OCI-LY7 (cell line): ENCODE measurements at regions not wholly inside any gene's neighbourhood (a gene's known extent, or its start where the extent isn't known, plus 50 kb on each side); places are given as distances from the start of the nearest gene placed in this dataset.

Experiments
- BruUV-seq: library from RNA; stranded (reverse); fragments of 400-500 nt; replicated peaks from 2 replicates; lab custom pipeline; 2021; lab: Mats Ljungman, UMichigan
- CTCF ChIA-PET: fragments of 300-600 bp; sonication (Branson Sonifier 250); formaldehyde crosslinking; loops from one replicate; lab custom pipeline; 2022; ENCODE audit warnings: antibody characterized with exemption; ENCODE audit not compliant: unreplicated experiment; lab: Charles Lee
- POLR2A ChIA-PET: fragments of 300-600 bp; sonication (Branson Sonifier 250); formaldehyde crosslinking; loops from one replicate; lab custom pipeline; 2022; ENCODE audit warnings: antibody characterized with exemption; lab: Charles Lee
- DNase-seq: peaks from one replicate; pipeline ENCODE4 v3.0.0-alpha.2; 2015; ENCODE audit warnings: low spot score
- H2AFZ ChIP-seq: fragments of 200-600 bp; sonication (generic), shearing (Covaris generic); 2 replicates; pipeline ENCODE4 v1.6.1; 2014; ENCODE audit warnings: mild to moderate bottlenecking, antibody characterized with exemption, low read length, moderate library complexity
- H3K27ac ChIP-seq: fragments of 200-600 bp; sonication (generic); 2 replicates; pipeline ENCODE4 v1.5.1; 2014; ENCODE audit warnings: mixed run types, low read depth, mild to moderate bottlenecking, moderate library complexity, low read length, inconsistent platforms; ENCODE audit not compliant: poor library complexity, severe bottlenecking
- H3K36me3 ChIP-seq: fragments of 200-600 bp; sonication (generic); 2 replicates; pipeline ENCODE4 v1.6.1; 2014; ENCODE audit warnings: mild to moderate bottlenecking, antibody characterized with exemption, low read length, moderate library complexity, mixed read lengths; ENCODE audit not compliant: insufficient read depth
- H3K4me1 ChIP-seq: fragments of 200-600 bp; sonication (generic); 2 replicates; pipeline ENCODE4 v1.5.1; 2014; ENCODE audit warnings: mild to moderate bottlenecking, low read length; ENCODE audit not compliant: insufficient read depth, poor library complexity, severe bottlenecking
- H3K4me2 ChIP-seq: fragments of 200-600 bp; sonication (generic); 2 replicates; pipeline ENCODE4 v1.6.1; 2014; ENCODE audit warnings: mild to moderate bottlenecking, low read length
- H3K4me3 ChIP-seq: fragments of 200-600 bp; sonication (generic); 2 replicates; pipeline ENCODE4 v1.5.1; 2014; ENCODE audit warnings: mild to moderate bottlenecking, low read depth, low read length; ENCODE audit not compliant: poor library complexity, severe bottlenecking
- H3K79me2 ChIP-seq: fragments of 200-600 bp; sonication (generic); 2 replicates; pipeline ENCODE4 v1.6.1; 2016; ENCODE audit warnings: low read depth, mild to moderate bottlenecking, low read length, moderate library complexity, mixed read lengths; ENCODE audit not compliant: insufficient read depth
- H3K9me2 ChIP-seq: fragments of 200-600 bp; sonication (generic); 2 replicates; pipeline ENCODE4 v1.6.1; 2016; ENCODE audit warnings: mild to moderate bottlenecking, low read length, mixed read lengths; ENCODE audit not compliant: insufficient read depth
- H3K9me3 ChIP-seq: fragments of 200-600 bp; sonication (generic); 2 replicates; pipeline ENCODE4 v1.6.1; 2014; ENCODE audit warnings: mild to moderate bottlenecking, mixed run types, low read length, mixed read lengths
- H4K20me1 ChIP-seq: fragments of 200-600 bp; sonication (generic); 2 replicates; pipeline ENCODE4 v1.6.1; 2014; ENCODE audit warnings: mild to moderate bottlenecking, antibody characterized with exemption, low read length, moderate library complexity, mixed read lengths; ENCODE audit not compliant: insufficient read depth
- EZH2phosphoT487 ChIP-seq: fragments of 200-600 bp; sonication (generic); IDR thresholded peaks from 2 replicates; pipeline ENCODE4 v1.6.1; 2018; ENCODE audit warnings: low read depth, borderline replicate concordance, mild to moderate bottlenecking, mixed run types, antibody characterized with exemption, low read length, moderate library complexity, mixed read lengths
- intact Hi-C: fragments of 100-400 bp; cut with micrococcal nuclease; formaldehyde crosslinking; loops from one replicate; pipeline ENCODE4 v1.10.0; 2022; ENCODE audit not compliant: unreplicated experiment
- TF ChIP-seq, protein P1 (sequence below): fragments of 200-600 bp; sonication (generic); conservative IDR thresholded peaks from 2 replicates; pipeline ENCODE4 v1.5.1; 2014; ENCODE audit warnings: mild to moderate bottlenecking, antibody characterized with exemption, low read length, moderate library complexity, mixed read lengths

DNA sequence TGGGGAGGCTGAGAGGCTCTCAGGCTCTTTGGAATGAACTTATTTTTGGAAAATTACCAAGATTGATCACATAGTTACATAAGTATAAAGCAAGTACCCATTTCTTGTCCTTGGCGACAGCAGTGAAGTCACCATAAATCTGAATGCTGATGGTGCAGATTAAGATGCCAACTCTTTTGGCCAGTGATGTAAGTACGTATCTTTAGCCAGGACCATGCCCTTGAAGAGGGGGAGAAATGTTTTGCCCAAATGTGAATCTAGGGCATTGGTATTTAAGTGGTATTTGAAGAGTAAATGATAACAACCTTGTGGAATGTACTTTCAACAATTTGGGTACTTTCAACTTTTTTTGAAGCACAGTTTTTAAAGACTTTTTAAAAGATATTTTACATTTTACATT is 68.2 kb upstream of the RAD23B start:
- TF ChIP-seq EZH2phosphoT487, result no peak
- TF ChIP-seq, protein P1, sequence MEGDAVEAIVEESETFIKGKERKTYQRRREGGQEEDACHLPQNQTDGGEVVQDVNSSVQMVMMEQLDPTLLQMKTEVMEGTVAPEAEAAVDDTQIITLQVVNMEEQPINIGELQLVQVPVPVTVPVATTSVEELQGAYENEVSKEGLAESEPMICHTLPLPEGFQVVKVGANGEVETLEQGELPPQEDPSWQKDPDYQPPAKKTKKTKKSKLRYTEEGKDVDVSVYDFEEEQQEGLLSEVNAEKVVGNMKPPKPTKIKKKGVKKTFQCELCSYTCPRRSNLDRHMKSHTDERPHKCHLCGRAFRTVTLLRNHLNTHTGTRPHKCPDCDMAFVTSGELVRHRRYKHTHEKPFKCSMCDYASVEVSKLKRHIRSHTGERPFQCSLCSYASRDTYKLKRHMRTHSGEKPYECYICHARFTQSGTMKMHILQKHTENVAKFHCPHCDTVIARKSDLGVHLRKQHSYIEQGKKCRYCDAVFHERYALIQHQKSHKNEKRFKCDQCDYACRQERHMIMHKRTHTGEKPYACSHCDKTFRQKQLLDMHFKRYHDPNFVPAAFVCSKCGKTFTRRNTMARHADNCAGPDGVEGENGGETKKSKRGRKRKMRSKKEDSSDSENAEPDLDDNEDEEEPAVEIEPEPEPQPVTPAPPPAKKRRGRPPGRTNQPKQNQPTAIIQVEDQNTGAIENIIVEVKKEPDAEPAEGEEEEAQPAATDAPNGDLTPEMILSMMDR, result no peak
- intact Hi-C loops, result no loop called here
- ChIA-PET POLR2A (no interaction called here), CTCF (no interaction called here)
- Histone ChIP-seq H3K4me1 (no peaks in the 10 kb centered on the region), H2AFZ (no peak overlapping the region), H3K27ac (no peak overlapping the region), H4K20me1 (no peaks in the 10 kb centered on the region), H3K9me3 (no peaks in the 10 kb centered on the region), H3K9me2 (no peaks in the 10 kb centered on the region), H3K36me3 (no peaks in the 10 kb centered on the region), H3K79me2 (no peaks in the 10 kb centered on the region), H3K4me3 (no peak overlapping the region), H3K4me2 (no peak overlapping the region)
- no TSS peak for BruUV-seq
- no peak for DNase-seq

DNA sequence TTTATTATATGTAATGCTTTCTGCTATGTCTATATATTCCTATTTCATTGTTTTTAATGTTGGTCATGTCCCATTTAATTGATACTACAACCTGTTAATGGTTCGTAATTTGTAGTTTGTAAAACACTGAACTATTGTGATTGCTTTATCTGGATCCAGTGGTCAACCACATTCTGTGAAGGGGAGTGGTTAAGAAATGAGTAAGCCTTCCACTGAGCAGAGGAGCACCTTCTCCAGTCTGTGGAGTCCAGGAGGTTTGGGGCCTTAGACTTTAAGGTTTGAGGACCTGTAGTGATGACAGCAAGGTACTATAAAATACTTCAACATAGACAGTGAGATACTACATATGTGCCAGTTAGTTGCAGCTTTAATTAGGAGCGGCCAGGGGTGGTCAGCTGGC is 67.7 kb upstream of the RAD23B start:
- BruUV-seq, result no TSS peak
- ChIA-PET POLR2A (no interaction called here), CTCF (no interaction called here)
- no peak overlapping the region for H3K4me2 ChIP-seq
- H3K79me2 ChIP-seq, result no peaks in the 10 kb centered on the region
- no peaks in the 10 kb centered on the region for H3K9me2 ChIP-seq
- no peak for DNase-seq
- TF ChIP-seq EZH2phosphoT487, result no peak
- TF ChIP-seq, protein P1, result no peak
- no peaks in the 10 kb centered on the region for H4K20me1 ChIP-seq
- no peak overlapping the region for H3K27ac ChIP-seq
- no peaks in the 10 kb centered on the region for H3K9me3 ChIP-seq
- no peaks in the 10 kb centered on the region for H3K4me1 ChIP-seq
- intact Hi-C loops, result no loop called here
- H2AFZ ChIP-seq, result no peak overlapping the region
- H3K36me3 ChIP-seq, result no peaks in the 10 kb centered on the region
- no peak overlapping the region for H3K4me3 ChIP-seq

DNA sequence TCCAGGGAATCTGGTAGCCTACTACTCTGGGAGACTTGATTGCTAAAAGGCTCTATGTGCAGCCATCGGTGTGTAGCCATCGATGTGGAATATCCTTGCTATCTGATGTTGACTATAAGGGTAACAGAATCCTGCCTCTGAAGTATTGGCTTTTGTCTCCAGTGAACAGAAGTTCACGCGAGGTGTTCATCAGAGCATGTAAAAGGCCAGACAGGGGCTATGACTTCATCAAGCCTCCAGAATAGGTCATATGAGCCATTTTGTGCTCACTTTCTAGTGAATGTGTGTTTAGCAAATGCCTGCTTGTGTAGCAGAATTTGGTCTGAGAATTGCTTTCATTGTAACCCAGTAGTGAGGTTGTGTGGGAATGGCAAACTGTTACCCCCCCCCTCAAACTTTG is 66.8 kb upstream of the RAD23B start:
- H3K4me2 ChIP-seq, result no peak overlapping the region
- H4K20me1 ChIP-seq, result no peaks in the 10 kb centered on the region
- H3K36me3 ChIP-seq, result no peaks in the 10 kb centered on the region
- POLR2A ChIA-PET, result no interaction called here
- intact Hi-C loops, result no loop called here
- no peaks in the 10 kb centered on the region for H3K9me2 ChIP-seq
- no TSS peak for BruUV-seq
- no peaks in the 10 kb centered on the region for H3K4me1 ChIP-seq
- H3K27ac ChIP-seq, result no peak overlapping the region
- CTCF ChIA-PET, result interaction anchor here (0.6 kb wide), 1 partner anchor 496 kb away, joined by 4 read pairs; no protein-coding TSS in a partner anchor
- no peak overlapping the region for H2AFZ ChIP-seq
- no peak overlapping the region for H3K4me3 ChIP-seq
- H3K79me2 ChIP-seq, result no peaks in the 10 kb centered on the region
- DNase-seq, result no peak
- TF ChIP-seq, protein P1, result no peak
- no peak for TF ChIP-seq EZH2phosphoT487
- H3K9me3 ChIP-seq, result no peaks in the 10 kb centered on the region
